ENCODE measurements at regions not wholly inside any gene's neighbourhood (a gene's known extent, or its start where the extent isn't known, plus 50 kb on each side); places are given as distances from the start of the nearest gene placed in this dataset.

DNA sequence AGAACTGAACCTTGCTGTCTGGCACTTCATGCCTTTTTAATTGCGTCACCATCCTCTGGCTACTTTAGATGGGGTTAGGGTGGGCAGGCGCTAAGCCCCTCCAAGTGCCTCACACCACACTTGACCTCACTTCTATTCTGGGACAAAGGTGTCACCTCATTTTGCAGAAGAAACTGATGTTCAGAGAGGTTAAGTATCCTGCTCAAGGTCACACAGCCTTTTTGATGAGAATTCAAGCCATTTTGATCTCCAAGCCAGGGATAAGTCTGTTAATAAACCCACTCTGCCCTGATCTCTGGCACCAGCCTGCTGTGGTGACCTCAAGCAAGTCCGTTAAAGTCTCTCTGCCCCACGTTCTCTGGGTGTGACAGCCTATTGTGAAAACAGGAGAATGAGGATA lies 58.8 kb upstream of the PRR23C start:
- no peak for DNase-seq
- no peaks in the 10 kb centered on the region for H3K9me3 Mint-ChIP-seq
- peaks cover 5% of the 10 kb centered on the region in 2 experiments; a peak in 2 of 4 replicates for H3K4me1 Mint-ChIP-seq
- no peaks in the 10 kb centered on the region for H3K9me3 ChIP-seq (ENCODE audit: control insufficient read depth, low read depth, low read length)
- no peak overlapping the region for H3K4ac ChIP-seq (ENCODE audit: low read depth, low read length)
- no peak overlapping the region for H4K91ac ChIP-seq (ENCODE audit: insufficient read length, low read depth, low read length)
- no peaks in the 10 kb centered on the region for H3K79me2 ChIP-seq (ENCODE audit: insufficient read depth, low read length)
- no peaks in the 10 kb centered on the region for H3K23me2 ChIP-seq (ENCODE audit: insufficient read length, low read depth, low read length, poor library complexity, severe bottlenecking)
- H3K4me3 Mint-ChIP-seq: no peak overlapping the region
- no peak overlapping the region for H4K5ac ChIP-seq (ENCODE audit: insufficient read length, low read depth, low read length)
- no peak overlapping the region for H2AFZ ChIP-seq (ENCODE audit: low read length)
- no peaks in the 10 kb centered on the region for H3K36me3 Mint-ChIP-seq (ENCODE audit: insufficient read depth in 1 of 3, low read depth in 3 of 3)
- H3K4me2 ChIP-seq (ENCODE audit: insufficient read depth, insufficient read length, low read length): no peak overlapping the region
- no peaks in the 10 kb centered on the region for H3K4me1 ChIP-seq (ENCODE audit: insufficient read depth, low read length)
- H4K8ac ChIP-seq (replicated peaks; ENCODE audit: insufficient read length, low read depth, low read length): no peak overlapping the region
- no peak overlapping the region for H3K14ac ChIP-seq (ENCODE audit: insufficient read depth, low read length)
- H4K20me1 ChIP-seq (ENCODE audit: control insufficient read depth, insufficient read depth, insufficient read length): no peaks in the 10 kb centered on the region
- no CpG with 5 or more reads among the region's 4 CpGs for WGBS (ENCODE audit: extremely low coverage, insufficient read length, low lambda C conversion rate)
- H3K27ac Mint-ChIP-seq: peak overlapping the region in 1 of 3 experiments; percentile 31; a peak in 1 of 7 replicates
- H3K9ac ChIP-seq (ENCODE audit: extremely low read depth, insufficient read length, low read length): no peak overlapping the region
- H2BK20ac ChIP-seq (ENCODE audit: low read depth, low read length, poor library complexity, severe bottlenecking): no peak overlapping the region
- H2AK5ac ChIP-seq (ENCODE audit: insufficient read length, low read length): no peak overlapping the region
- no peak overlapping the region for H2BK120ac ChIP-seq (ENCODE audit: low read depth, low read length, poor library complexity, severe bottlenecking)
- H3T11ph ChIP-seq (ENCODE audit: low read length): no peak overlapping the region
- H3K79me1 ChIP-seq (ENCODE audit: insufficient read depth, low read depth, low read length, poor library complexity, severe bottlenecking): no peaks in the 10 kb centered on the region
- H3K18ac ChIP-seq (ENCODE audit: insufficient read length, low read depth, low read length): no peak overlapping the region
- H3K23ac ChIP-seq (ENCODE audit: insufficient read length, low read depth, low read length): no peak overlapping the region
- TF ChIP-seq, protein P1, sequence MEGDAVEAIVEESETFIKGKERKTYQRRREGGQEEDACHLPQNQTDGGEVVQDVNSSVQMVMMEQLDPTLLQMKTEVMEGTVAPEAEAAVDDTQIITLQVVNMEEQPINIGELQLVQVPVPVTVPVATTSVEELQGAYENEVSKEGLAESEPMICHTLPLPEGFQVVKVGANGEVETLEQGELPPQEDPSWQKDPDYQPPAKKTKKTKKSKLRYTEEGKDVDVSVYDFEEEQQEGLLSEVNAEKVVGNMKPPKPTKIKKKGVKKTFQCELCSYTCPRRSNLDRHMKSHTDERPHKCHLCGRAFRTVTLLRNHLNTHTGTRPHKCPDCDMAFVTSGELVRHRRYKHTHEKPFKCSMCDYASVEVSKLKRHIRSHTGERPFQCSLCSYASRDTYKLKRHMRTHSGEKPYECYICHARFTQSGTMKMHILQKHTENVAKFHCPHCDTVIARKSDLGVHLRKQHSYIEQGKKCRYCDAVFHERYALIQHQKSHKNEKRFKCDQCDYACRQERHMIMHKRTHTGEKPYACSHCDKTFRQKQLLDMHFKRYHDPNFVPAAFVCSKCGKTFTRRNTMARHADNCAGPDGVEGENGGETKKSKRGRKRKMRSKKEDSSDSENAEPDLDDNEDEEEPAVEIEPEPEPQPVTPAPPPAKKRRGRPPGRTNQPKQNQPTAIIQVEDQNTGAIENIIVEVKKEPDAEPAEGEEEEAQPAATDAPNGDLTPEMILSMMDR (conservative IDR thresholded peaks at IDR 0.05): no peak
- H3K27me3 ChIP-seq (ENCODE audit: insufficient read depth, low read length): no peaks in the 10 kb centered on the region
- H3K27me3 Mint-ChIP-seq (ENCODE audit: low read depth): no peaks in the 10 kb centered on the region; the same call in 1 of the 2 replicates
- H2BK15ac ChIP-seq (ENCODE audit: low read depth, low read length): no peak overlapping the region
- H2BK12ac ChIP-seq (ENCODE audit: insufficient read length, low read depth, low read length): no peak overlapping the region
- no peak overlapping the region for H3K56ac ChIP-seq (ENCODE audit: insufficient read length, low read depth, low read length)
- H2BK5ac ChIP-seq (ENCODE audit: insufficient read length, low read length): no peak overlapping the region
- no peak overlapping the region for H3K27ac ChIP-seq (ENCODE audit: insufficient read length, low read depth, low read length)
